ENCODE measurements at regions not wholly inside any gene's neighbourhood (a gene's known extent, or its start where the extent isn't known, plus 50 kb on each side); places are given as distances from the start of the nearest gene placed in this dataset.
A peak's percentile ranks its signal among the peaks of the same experiment; 100 is the strongest.
"Not testable (repeated sequence)": the region's sequence is repeated elsewhere in the genome, so short reads cannot be mapped to it uniquely, and the experiment has no call there.

- H3K4me1 Mint-ChIP-seq, H3K4me3 Mint-ChIP-seq: not testable (repeated sequence)
- peak overlapping the region in 1 of 3 donors; percentile 62 for H3K27ac Mint-ChIP-seq
Observed at GRCh38 chr1:168457296-168457695, 86.5 kb downstream of the XCL2 start.

GRCh38 chr1:168455764-168456163, 88.0 kb downstream of the XCL2 start:
- no peak overlapping the region for H3K4me3 Mint-ChIP-seq
- H3K27ac ChIP-seq (ENCODE audit: insufficient read depth, low read length, poor library complexity, severe bottlenecking): no peak overlapping the region
- peaks cover 4% of the 10 kb centered on the region for H3K27me3 Mint-ChIP-seq
- peaks cover 0 to 10% (median 1%) of the 10 kb centered on the region in 7 donors for H3K9me3 Mint-ChIP-seq
- ATAC-seq (ENCODE audit: low read depth in 2 of 2) (no peak), DNase-seq (no peak)
- H3K27ac Mint-ChIP-seq: no peak overlapping the region
- no peaks in the 10 kb centered on the region for H3K4me1 ChIP-seq (ENCODE audit: control insufficient read depth, insufficient read depth, low read length, poor library complexity, severe bottlenecking)
- H3K27me3 ChIP-seq (ENCODE audit: control insufficient read depth, insufficient read depth, low read length): no peaks in the 10 kb centered on the region
- H3K36me3 ChIP-seq (ENCODE audit: control insufficient read depth, insufficient read depth, low read length): no peaks in the 10 kb centered on the region
- no peak overlapping the region for H3K4me3 ChIP-seq (ENCODE audit: low read depth, low read length)
- peaks cover 0 to 2% of the 10 kb centered on the region in 2 experiments for H3K9me3 ChIP-seq (ENCODE audit: control insufficient read depth in 2 of 2, low read length in 2 of 2)
- H3K4me1 Mint-ChIP-seq: peaks cover 0 to 9% (median 4%) of the 10 kb centered on the region in 4 donors
- peaks cover 3% of the 10 kb centered on the region for H3K36me3 Mint-ChIP-seq

More at GRCh38 chr1:168457296-168457695, 86.5 kb downstream of the XCL2 start:
- not testable (repeated sequence) for H3K27ac ChIP-seq (ENCODE audit: insufficient read depth, low read length, poor library complexity, severe bottlenecking); H3K36me3 Mint-ChIP-seq; H3K4me3 ChIP-seq (ENCODE audit: low read depth, low read length); H3K36me3 ChIP-seq (ENCODE audit: control insufficient read depth, insufficient read depth, low read length); H3K27me3 ChIP-seq (ENCODE audit: control insufficient read depth, insufficient read depth, low read length); DNase-seq; H3K4me1 ChIP-seq (ENCODE audit: control insufficient read depth, insufficient read depth, low read length, poor library complexity, severe bottlenecking); ATAC-seq (ENCODE audit: low read depth in 2 of 2); H3K27me3 Mint-ChIP-seq; H3K9me3 ChIP-seq (ENCODE audit: control insufficient read depth in 2 of 2, low read length in 2 of 2)
- H3K9me3 Mint-ChIP-seq: peaks cover 0 to 11% (median 4%) of the 10 kb centered on the region in 7 donors

- H3K27ac Mint-ChIP-seq: no peak overlapping the region
Observed at GRCh38 chr1:168454211-168454815, 89.5 kb downstream of the XCL2 start.

GRCh38 chr1:168453056-168453455, 90.7 kb downstream of the XCL2 start:
- Mint-ChIP-seq H3K4me3 (no peak overlapping the region), H3K36me3 (no peaks in the 10 kb centered on the region), H3K27ac (no peak overlapping the region), H3K9me3 (peaks cover 0 to 6% (median 0%) of the 10 kb centered on the region in 7 donors), H3K27me3 (peaks cover 6% of the 10 kb centered on the region), H3K4me1 (peaks cover 0 to 6% (median 2%) of the 10 kb centered on the region in 4 donors)
- ATAC-seq (ENCODE audit: low read depth in 2 of 2) (no peak), DNase-seq (no peak)
- no peak overlapping the region for H3K4me3 ChIP-seq (ENCODE audit: low read depth, low read length)
- peaks cover 0 to under 1% of the 10 kb centered on the region in 2 experiments for H3K9me3 ChIP-seq (ENCODE audit: control insufficient read depth in 2 of 2, low read length in 2 of 2)
- H3K36me3 ChIP-seq (ENCODE audit: control insufficient read depth, insufficient read depth, low read length): no peaks in the 10 kb centered on the region
- H3K27me3 ChIP-seq (ENCODE audit: control insufficient read depth, insufficient read depth, low read length): no peaks in the 10 kb centered on the region
- no peaks in the 10 kb centered on the region for H3K4me1 ChIP-seq (ENCODE audit: control insufficient read depth, insufficient read depth, low read length, poor library complexity, severe bottlenecking)
- H3K27ac ChIP-seq (ENCODE audit: insufficient read depth, low read length, poor library complexity, severe bottlenecking): no peak overlapping the region

More at GRCh38 chr1:168454211-168454815, 89.5 kb downstream of the XCL2 start:
- Histone ChIP-seq H3K4me1 (ENCODE audit: control insufficient read depth, insufficient read depth, low read length, poor library complexity, severe bottlenecking) (no peaks in the 10 kb centered on the region), H3K36me3 (ENCODE audit: control insufficient read depth, insufficient read depth, low read length) (no peaks in the 10 kb centered on the region), H3K27me3 (ENCODE audit: control insufficient read depth, insufficient read depth, low read length) (no peaks in the 10 kb centered on the region), H3K4me3 (ENCODE audit: low read depth, low read length) (no peak overlapping the region), H3K27ac (ENCODE audit: insufficient read depth, low read length, poor library complexity, severe bottlenecking) (no peak overlapping the region), H3K9me3 (ENCODE audit: control insufficient read depth in 2 of 2, low read length in 2 of 2) (peaks cover 0 to 2% of the 10 kb centered on the region in 2 experiments)
- DNase-seq (no peak), ATAC-seq (ENCODE audit: low read depth in 2 of 2) (no peak)
- peaks cover 0 to 8% (median 0%) of the 10 kb centered on the region in 7 donors for H3K9me3 Mint-ChIP-seq
- H3K36me3 Mint-ChIP-seq: no peaks in the 10 kb centered on the region
- H3K4me1 Mint-ChIP-seq: peaks cover 0 to 9% (median 4%) of the 10 kb centered on the region in 4 donors
- H3K4me3 Mint-ChIP-seq: no peak overlapping the region
- peaks cover 6% of the 10 kb centered on the region for H3K27me3 Mint-ChIP-seq

GRCh38 chr1:168452329-168452728, 91.5 kb downstream of the XCL2 start:
- Mint-ChIP-seq H3K4me3 (no peak overlapping the region), H3K4me1 (peaks cover 0 to 2% (median 0%) of the 10 kb centered on the region in 4 donors), H3K9me3 (peaks cover 0 to 6% (median 0%) of the 10 kb centered on the region in 7 donors), H3K27ac (no peak overlapping the region), H3K27me3 (peaks cover 6% of the 10 kb centered on the region), H3K36me3 (no peaks in the 10 kb centered on the region)
- Histone ChIP-seq H3K27me3 (ENCODE audit: control insufficient read depth, insufficient read depth, low read length) (no peaks in the 10 kb centered on the region), H3K27ac (ENCODE audit: insufficient read depth, low read length, poor library complexity, severe bottlenecking) (no peak overlapping the region), H3K4me1 (ENCODE audit: control insufficient read depth, insufficient read depth, low read length, poor library complexity, severe bottlenecking) (no peaks in the 10 kb centered on the region), H3K9me3 (ENCODE audit: control insufficient read depth in 2 of 2, low read length in 2 of 2) (no peaks in the 10 kb centered on the region), H3K4me3 (ENCODE audit: low read depth, low read length) (no peak overlapping the region), H3K36me3 (ENCODE audit: control insufficient read depth, insufficient read depth, low read length) (no peaks in the 10 kb centered on the region)
- DNase-seq (no peak), ATAC-seq (ENCODE audit: low read depth in 2 of 2) (no peak)

GRCh38 chr1:168447871-168448270, 95.9 kb downstream of the XCL2 start:
- H3K36me3 ChIP-seq (ENCODE audit: control insufficient read depth, insufficient read depth, low read length): no peaks in the 10 kb centered on the region
- no peaks in the 10 kb centered on the region for H3K27me3 ChIP-seq (ENCODE audit: control insufficient read depth, insufficient read depth, low read length)
- H3K27ac Mint-ChIP-seq: no peak overlapping the region
- H3K4me1 Mint-ChIP-seq: peaks cover 9 to 27% (median 12%) of the 10 kb centered on the region in 4 donors
- H3K27ac ChIP-seq (ENCODE audit: insufficient read depth, low read length, poor library complexity, severe bottlenecking): no peak overlapping the region
- H3K9me3 ChIP-seq (ENCODE audit: control insufficient read depth in 2 of 2, low read length in 2 of 2): no peaks in the 10 kb centered on the region
- H3K27me3 Mint-ChIP-seq: peaks cover 6% of the 10 kb centered on the region
- peaks cover 3% of the 10 kb centered on the region for H3K36me3 Mint-ChIP-seq
- no peak overlapping the region for H3K4me3 Mint-ChIP-seq
- H3K9me3 Mint-ChIP-seq: peaks cover 0 to 11% (median 0%) of the 10 kb centered on the region in 7 donors
- peaks cover 10% of the 10 kb centered on the region for H3K4me1 ChIP-seq (ENCODE audit: control insufficient read depth, insufficient read depth, low read length, poor library complexity, severe bottlenecking)
- no peak overlapping the region for H3K4me3 ChIP-seq (ENCODE audit: low read depth, low read length)
- no peak for DNase-seq
- ATAC-seq (ENCODE audit: low read depth in 2 of 2): no peak

- peaks cover 9 to 27% (median 13%) of the 10 kb centered on the region in 4 donors for H3K4me1 Mint-ChIP-seq
- ATAC-seq (ENCODE audit: low read depth in 2 of 2): no peak
- peaks cover 3% of the 10 kb centered on the region for H3K36me3 Mint-ChIP-seq
Observed at GRCh38 chr1:168446081-168446480, 97.7 kb downstream of the XCL2 start.

GRCh38 chr1:168443899-168444298, 99.9 kb downstream of the XCL2 start:
- Histone ChIP-seq H3K27ac (ENCODE audit: insufficient read depth, low read length, poor library complexity, severe bottlenecking) (no peak overlapping the region), H3K4me1 (ENCODE audit: control insufficient read depth, insufficient read depth, low read length, poor library complexity, severe bottlenecking) (peaks cover 19% of the 10 kb centered on the region)

More at GRCh38 chr1:168446081-168446480, 97.7 kb downstream of the XCL2 start:
- Mint-ChIP-seq H3K9me3 (peaks cover 0 to 5% (median 0%) of the 10 kb centered on the region in 7 donors), H3K27me3 (peaks cover 5% of the 10 kb centered on the region), H3K4me3 (no peak overlapping the region), H3K27ac (no peak overlapping the region)
- H3K36me3 ChIP-seq (ENCODE audit: control insufficient read depth, insufficient read depth, low read length): no peaks in the 10 kb centered on the region
- no peaks in the 10 kb centered on the region for H3K27me3 ChIP-seq (ENCODE audit: control insufficient read depth, insufficient read depth, low read length)
- no peak for DNase-seq
- H3K4me1 ChIP-seq (ENCODE audit: control insufficient read depth, insufficient read depth, low read length, poor library complexity, severe bottlenecking): peaks cover 10% of the 10 kb centered on the region
- no peak overlapping the region for H3K4me3 ChIP-seq (ENCODE audit: low read depth, low read length)
- H3K27ac ChIP-seq (ENCODE audit: insufficient read depth, low read length, poor library complexity, severe bottlenecking): no peak overlapping the region
- H3K9me3 ChIP-seq (ENCODE audit: control insufficient read depth in 2 of 2, low read length in 2 of 2): no peaks in the 10 kb centered on the region

More at GRCh38 chr1:168443899-168444298, 99.9 kb downstream of the XCL2 start:
- Mint-ChIP-seq H3K4me3 (peak overlapping the region in 1 of 4 donors; percentile 41), H3K36me3 (peaks cover 3% of the 10 kb centered on the region), H3K4me1 (peaks cover 19 to 43% (median 25%) of the 10 kb centered on the region in 4 donors), H3K27ac (peak overlapping the region in 2 of 3 donors; percentile 56), H3K9me3 (peaks cover 0 to 5% (median 0%) of the 10 kb centered on the region in 7 donors), H3K27me3 (peaks cover 4% of the 10 kb centered on the region)
- no peak overlapping the region for H3K4me3 ChIP-seq (ENCODE audit: low read depth, low read length)
- DNase-seq (peak in 1 of 3 donors; percentile 60), ATAC-seq (ENCODE audit: low read depth in 2 of 2) (no peak)
- no peaks in the 10 kb centered on the region for H3K9me3 ChIP-seq (ENCODE audit: control insufficient read depth in 2 of 2, low read length in 2 of 2)
- H3K36me3 ChIP-seq (ENCODE audit: control insufficient read depth, insufficient read depth, low read length): no peaks in the 10 kb centered on the region
- H3K27me3 ChIP-seq (ENCODE audit: control insufficient read depth, insufficient read depth, low read length): no peaks in the 10 kb centered on the region
